NCI-H748 (cell line): ENCODE measurements at regions not wholly inside any gene's neighbourhood (a gene's known extent, or its start where the extent isn't known, plus 50 kb on each side); places are given as distances from the start of the nearest gene placed in this dataset.
A peak's percentile ranks its signal among the peaks of the same experiment; 100 is the strongest.
"Not testable (repeated sequence)": the region's sequence is repeated elsewhere in the genome, so short reads cannot be mapped to it uniquely, and the experiment has no call there.

Source experiments
- DNase-seq: peaks from one replicate; lab custom pipeline; 2025; ENCODE audit not compliant: unreplicated experiment; lab: John Stamatoyannopoulos, UW

GRCh38 chr5:50501491-50502228 is 60.6 kb upstream of the EMB start:
- no peak for DNase-seq

- DNase-seq, result peak; percentile 15
Measured at GRCh38 chr5:50513028-50513457, 72.0 kb upstream of the EMB start.

GRCh38 chr5:50521060-50521459 is 80.0 kb upstream of the EMB start:
- DNase-seq, result not testable (repeated sequence)

DNA sequence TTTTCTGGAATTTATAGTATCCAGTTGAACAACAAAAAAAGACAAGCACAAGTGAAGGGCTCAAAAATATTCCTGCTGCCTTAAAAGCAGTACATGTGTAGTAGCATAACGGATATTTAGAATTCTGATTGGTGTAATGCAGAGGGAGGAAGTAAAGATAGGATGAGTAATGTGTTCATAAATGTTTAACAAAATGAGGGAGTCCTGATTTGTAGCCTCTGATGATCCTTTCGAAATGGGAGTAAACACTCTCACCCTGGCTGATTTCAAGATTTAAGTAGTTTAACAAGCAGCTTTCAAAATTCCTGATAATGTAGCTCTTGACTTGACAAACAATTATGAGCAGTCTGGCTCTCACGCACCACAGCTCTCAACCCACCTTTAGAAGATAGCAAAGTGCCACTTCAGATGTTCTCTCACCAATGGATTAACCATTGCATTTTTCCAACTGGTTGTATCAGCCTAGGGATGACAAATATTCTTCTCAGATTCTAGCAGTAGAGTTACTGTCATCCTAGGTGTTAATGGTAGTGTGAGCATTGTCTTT is 86.5 kb upstream of the EMB start:
- DNase-seq, result not testable (repeated sequence)

- no peak for DNase-seq
Measured at GRCh38 chr5:50535393-50535792, 94.3 kb upstream of the EMB start.

DNA sequence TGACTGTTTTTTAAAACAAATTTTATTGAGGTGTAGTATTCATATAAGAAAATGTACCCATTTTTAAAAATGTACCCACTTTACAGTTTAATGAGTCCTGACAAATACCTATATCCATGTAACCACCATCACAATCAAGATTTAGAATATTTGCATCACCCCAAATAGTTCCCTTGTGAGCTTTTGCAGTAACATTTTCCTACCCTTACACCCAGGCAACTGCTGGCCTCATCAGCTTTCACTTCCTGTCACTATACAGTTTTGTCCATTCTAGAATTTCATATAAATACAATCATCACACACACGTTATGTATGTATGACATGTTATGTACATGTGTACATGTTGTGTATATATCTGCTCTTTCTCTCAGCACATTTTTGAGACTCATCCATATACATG is 96.4 kb upstream of the EMB start:
- not testable (repeated sequence) for DNase-seq

GRCh38 chr5:50547303-50547702 is 106.2 kb upstream of the EMB start:
- no peak for DNase-seq

DNA sequence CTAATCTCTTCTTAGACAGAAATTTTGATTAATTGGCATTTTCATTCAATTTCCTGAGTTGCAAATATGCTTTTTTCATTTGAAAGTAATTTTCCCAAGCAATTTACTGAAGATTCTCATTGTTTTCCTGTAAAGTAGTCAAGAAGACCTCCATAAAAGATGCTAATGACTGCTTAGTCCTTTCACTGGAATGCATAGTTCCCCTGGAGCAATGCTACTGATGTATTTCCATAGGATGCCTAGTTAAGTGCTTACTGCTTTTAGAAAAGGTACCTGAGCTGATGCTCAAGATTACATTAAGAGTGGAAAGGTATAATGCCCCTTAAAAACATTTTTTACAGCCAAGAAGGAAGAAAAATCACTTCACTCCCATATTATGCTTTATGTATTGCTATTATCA is 109.2 kb upstream of the EMB start:
- DNase-seq, result no peak

GRCh38 chr5:50550993-50551392 is 109.9 kb upstream of the EMB start:
- DNase-seq, result no peak

DNA sequence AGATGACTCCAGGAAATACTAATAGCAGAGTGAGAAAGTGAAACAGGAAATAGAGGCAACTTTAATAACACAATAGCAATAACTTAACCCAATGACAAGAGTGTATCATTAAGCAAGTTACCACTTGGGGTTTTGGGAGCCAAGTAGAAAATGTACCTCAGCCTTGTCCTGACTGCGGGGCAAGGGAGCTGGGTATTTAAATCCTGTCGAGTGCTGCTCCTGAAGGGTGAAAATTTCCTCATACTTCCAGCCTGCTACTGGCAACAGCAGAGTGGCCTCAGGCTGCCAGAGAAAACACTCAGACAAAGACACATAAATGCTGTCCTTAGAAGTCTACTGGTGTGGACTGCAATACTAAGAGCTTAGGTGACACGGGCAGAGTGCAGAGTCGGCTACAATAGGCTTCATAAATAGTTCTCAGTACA is 112.5 kb upstream of the EMB start:
- DNase-seq, result peak; percentile 15

DNA sequence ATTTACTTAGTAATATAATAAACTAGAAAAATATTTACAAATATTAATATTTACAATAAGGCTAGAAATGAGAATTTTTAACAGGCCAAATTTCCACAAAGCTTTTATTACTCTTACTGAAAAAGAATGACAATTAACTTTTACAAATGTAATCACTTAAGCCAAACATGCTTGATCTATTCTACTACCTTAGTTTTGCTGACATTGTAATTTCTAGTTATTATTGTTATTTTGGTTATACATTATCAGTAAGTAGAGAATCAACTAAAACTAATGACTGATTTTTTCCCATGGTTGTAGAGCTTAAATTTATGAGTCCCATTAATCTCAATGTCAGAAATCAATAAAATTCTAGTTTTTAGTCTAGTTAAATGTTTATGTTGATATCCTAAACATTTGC is 107.8 kb upstream of the PARP8 start:
- DNase-seq, result not testable (repeated sequence)

DNA sequence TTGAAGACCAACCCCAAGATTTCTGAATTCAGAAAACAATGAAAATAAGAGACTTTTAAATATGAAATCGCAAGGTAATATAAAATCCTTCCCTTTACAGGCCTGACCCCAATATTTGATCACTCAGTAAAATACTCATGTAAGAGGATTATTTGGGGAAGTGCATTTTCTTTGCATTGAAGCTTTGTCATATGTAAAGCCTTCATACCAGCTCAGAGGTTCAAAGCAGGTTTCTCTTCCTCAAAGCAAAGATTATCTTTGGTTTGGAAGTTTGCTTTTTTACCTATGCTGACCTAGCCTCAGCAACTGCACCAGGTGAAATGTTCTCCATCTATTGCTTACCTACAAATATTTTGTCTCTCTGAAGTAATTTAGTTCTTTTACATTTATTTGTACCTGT is 106.5 kb upstream of the PARP8 start:
- no peak for DNase-seq

DNA sequence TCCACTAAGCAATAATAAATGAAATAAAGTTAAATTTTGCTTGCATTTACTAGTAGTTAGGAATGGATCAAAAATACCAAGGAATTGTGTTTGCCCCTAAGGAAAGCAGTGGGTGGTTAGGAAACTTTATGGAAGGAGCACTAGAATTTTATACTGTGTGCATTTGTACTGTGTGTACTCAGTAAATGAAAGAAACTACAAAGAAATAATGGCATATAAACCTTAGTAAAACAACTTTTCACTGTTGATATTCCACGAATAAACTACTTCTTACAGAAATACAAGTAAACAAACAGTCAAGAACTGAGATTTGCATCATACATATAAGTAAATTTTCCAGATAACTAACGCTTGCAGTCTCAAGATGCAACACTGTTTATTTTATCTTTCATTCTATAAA is 103.7 kb upstream of the PARP8 start:
- no peak for DNase-seq

DNA sequence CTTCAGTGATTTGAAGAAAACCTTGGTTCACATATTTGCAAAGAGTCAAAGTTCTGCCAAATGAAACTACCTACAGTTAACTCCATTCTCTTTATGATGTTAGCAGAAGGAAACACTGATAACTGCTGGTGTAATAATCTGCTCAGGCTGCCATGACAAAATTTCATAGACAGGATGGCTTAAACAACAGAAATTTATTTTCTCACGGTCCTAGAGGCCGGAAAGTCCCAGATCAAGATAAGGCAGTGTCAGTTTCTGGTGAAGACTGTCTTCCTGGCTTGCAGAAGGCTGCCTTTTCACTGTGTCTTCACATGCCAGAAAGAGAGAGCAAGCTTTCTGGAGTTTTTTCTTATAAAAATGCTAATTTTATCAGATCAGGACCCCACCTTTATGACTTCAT is 102.4 kb upstream of the PARP8 start:
- DNase-seq, result no peak

DNA sequence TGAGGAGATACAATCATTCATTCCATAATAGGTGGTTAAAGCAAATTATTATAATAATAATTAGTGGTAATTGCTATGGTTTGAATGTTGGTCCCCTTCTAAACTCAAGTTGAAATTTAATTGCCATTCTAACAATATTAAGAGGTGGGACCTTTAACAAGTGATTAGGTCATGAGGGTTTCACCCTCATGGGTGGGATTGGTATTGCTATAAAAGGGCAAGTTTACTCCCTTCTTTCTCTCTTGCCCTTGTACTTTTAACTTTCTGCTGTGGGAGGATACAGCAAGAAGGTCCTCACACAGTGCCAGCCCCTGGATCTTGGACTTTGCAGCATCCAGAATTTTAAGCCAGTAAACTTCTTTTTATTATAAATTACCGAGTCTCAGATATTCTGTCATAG is 101.9 kb upstream of the PARP8 start:
- no peak for DNase-seq

- DNase-seq, result no peak
Measured at GRCh38 chr5:50574121-50574520, 92.3 kb upstream of the PARP8 start.

DNA sequence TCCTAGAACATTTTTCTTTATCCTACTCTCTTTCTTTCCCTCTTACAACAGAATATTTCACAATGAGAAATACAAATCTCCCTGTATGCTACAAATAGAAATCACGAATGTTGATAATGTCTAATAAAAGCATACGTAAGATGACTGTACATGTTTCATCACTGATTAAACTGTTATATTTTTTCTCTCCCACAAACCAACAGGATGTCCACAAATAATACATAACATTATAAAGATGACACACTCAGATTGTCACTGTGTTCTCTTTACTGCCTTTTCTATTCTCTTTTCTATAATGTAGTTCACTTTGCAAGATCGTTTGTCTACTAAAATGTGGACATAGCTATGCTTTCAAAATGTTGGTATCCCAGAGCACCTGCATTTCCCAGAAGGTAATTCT is 90.7 kb upstream of the PARP8 start:
- no peak for DNase-seq

GRCh38 chr5:50576265-50576664 is 90.2 kb upstream of the PARP8 start:
- peak; percentile 64 for DNase-seq

- peak; percentile 6 for DNase-seq
Measured at GRCh38 chr5:50576686-50577256, 89.7 kb upstream of the PARP8 start.

GRCh38 chr5:50580506-50580905 is 85.9 kb upstream of the PARP8 start:
- DNase-seq, result no peak

DNA sequence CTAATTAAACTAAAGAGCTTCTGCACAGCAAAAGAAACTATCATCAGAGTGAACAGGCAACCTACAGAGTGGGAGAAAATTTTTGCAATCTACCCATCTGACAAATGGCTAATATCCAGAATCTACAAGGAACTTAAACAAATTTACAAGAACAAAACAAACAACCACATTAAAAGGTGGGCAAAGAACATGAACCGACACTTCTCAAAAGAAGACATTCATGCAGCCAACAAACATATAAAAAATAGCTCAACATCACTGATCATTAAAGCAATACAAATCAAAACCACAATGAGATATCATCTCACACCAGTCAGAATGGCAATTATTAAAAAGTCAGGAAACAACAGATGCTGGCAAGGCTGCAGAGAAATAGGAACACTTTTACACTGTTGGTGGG is 84.6 kb upstream of the PARP8 start:
- not testable (repeated sequence) for DNase-seq

- DNase-seq, result no peak
Measured at GRCh38 chr5:50582699-50583098, 83.7 kb upstream of the PARP8 start.

DNA sequence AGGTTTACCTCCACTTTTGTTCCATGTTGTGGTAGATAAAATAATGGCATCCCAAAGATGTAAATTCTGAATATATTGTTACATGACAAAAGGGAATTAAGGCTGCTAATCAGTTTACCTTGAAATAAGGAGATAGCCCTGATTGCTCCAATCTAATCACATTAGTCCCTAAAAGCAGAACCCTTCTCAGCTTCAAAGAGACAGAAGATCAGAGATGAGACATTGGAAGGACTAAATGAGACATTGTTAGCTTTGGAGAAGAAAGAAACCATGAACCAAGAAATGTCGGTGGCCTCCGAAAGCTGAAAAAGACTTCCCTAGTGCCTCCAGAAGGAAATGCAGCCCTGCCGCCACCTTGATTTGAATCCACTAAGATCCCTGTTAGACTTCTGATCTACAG is 82.8 kb upstream of the PARP8 start:
- DNase-seq, result no peak
